Stimulated activated memory B cell treated with anti-CD40 and anti-IgM and Interleukin-4, amounts not matched to agents 10 μg/mL and 1 μg/mL and 100 μg/mL, for 72 hours (primary cell): ENCODE measurements at regions not wholly inside any gene's neighbourhood (a gene's known extent, or its start where the extent isn't known, plus 50 kb on each side); places are given as distances from the start of the nearest gene placed in this dataset.
"Not testable (repeated sequence)": the region's sequence is repeated elsewhere in the genome, so short reads cannot be mapped to it uniquely, and the experiment has no call there.

Source experiments
- ATAC-seq: fragments of 150-1000 bp; cut with Tn5 transposase; 2 replicates; pipeline ENCODE4 v1.10.0; 2021
- H3K27ac Mint-ChIP-seq: one replicate; pipeline ENCODE4 v1.8.0; 2022; ENCODE audit warnings: mild to moderate bottlenecking, mixed read lengths
- H3K27me3 Mint-ChIP-seq: one replicate; pipeline ENCODE4 v1.8.0; 2022; ENCODE audit warnings: mixed read lengths
- H3K36me3 Mint-ChIP-seq: one replicate; pipeline ENCODE4 v1.8.0; 2022; ENCODE audit warnings: mixed read lengths
- H3K4me1 Mint-ChIP-seq: one replicate; pipeline ENCODE4 v1.8.0; 2022; ENCODE audit warnings: mixed read lengths
- H3K4me3 Mint-ChIP-seq: one replicate; pipeline ENCODE4 v1.8.0; 2022; ENCODE audit warnings: mild to moderate bottlenecking, moderate library complexity, mixed read lengths
- H3K9me3 Mint-ChIP-seq: one replicate; pipeline ENCODE4 v1.8.0; 2022; ENCODE audit warnings: mixed read lengths

DNA sequence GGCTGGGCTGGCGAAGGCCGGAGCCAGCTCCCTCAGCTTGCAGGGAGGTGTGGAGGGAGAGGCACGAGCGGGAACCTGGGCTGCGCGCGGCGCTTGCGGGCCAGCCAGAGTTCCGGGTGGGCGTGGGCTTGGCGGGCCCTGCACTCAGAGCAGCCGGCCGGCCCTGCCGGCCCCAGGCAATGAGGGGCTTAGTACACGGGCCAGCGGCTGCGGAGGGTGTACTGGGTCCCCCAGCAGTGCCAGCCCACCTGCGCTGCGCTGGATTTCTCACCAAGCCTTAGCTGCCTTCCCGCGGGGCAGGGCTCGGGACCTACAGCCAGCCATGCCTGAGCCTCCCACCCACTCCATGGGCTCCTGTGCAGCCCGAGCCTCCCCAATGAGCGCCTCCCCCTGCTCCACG, 1021.4 kb downstream of the PLA2G4A start:
- not testable (repeated sequence) for H3K4me1 Mint-ChIP-seq, H3K36me3 Mint-ChIP-seq, H3K27ac Mint-ChIP-seq, H3K27me3 Mint-ChIP-seq, ATAC-seq, H3K4me3 Mint-ChIP-seq
- peaks cover 17% of the 10 kb centered on the region for H3K9me3 Mint-ChIP-seq

- no peak for ATAC-seq
- H3K9me3 Mint-ChIP-seq: peaks cover 14% of the 10 kb centered on the region
- H3K27me3 Mint-ChIP-seq: no peaks in the 10 kb centered on the region
Measured at GRCh38 chr1:187853505-187853904, 1024.8 kb downstream of the PLA2G4A start.

GRCh38 chr1:187854457-187854856, 1025.7 kb downstream of the PLA2G4A start:
- Mint-ChIP-seq H3K36me3 (no peaks in the 10 kb centered on the region), H3K4me1 (no peaks in the 10 kb centered on the region)
- ATAC-seq: no peak

More at GRCh38 chr1:187853505-187853904, 1024.8 kb downstream of the PLA2G4A start:
- H3K27ac Mint-ChIP-seq: no peak overlapping the region
- H3K4me1 Mint-ChIP-seq: no peaks in the 10 kb centered on the region
- H3K4me3 Mint-ChIP-seq: no peak overlapping the region
- no peaks in the 10 kb centered on the region for H3K36me3 Mint-ChIP-seq

DNA sequence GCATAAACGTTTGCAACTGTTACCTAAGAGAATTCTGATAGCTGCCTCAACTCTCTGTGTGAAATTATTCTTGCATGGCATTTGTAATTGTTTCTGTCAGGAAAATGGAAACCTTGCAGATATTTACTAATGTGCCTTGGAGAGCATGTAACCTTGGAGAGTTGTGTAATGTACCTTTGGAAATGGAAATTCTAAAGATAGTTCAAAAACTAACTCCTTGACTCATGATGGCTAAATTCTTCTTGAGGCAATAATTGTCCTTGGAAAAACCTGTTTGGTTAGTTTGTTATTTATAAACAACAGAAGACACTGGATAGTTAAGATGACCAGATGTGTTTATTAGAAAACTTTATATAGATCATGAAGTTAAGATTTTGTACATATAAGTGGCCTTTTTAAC, 1033.8 kb downstream of the PLA2G4A start:
- H3K27me3 Mint-ChIP-seq: no peaks in the 10 kb centered on the region
- peaks cover 4% of the 10 kb centered on the region for H3K9me3 Mint-ChIP-seq
- no peak for ATAC-seq
- H3K27ac Mint-ChIP-seq: no peak overlapping the region
- H3K36me3 Mint-ChIP-seq: no peaks in the 10 kb centered on the region
- no peaks in the 10 kb centered on the region for H3K4me1 Mint-ChIP-seq
- no peak overlapping the region for H3K4me3 Mint-ChIP-seq

More at GRCh38 chr1:187854457-187854856, 1025.7 kb downstream of the PLA2G4A start:
- H3K4me3 Mint-ChIP-seq: no peak overlapping the region
- no peaks in the 10 kb centered on the region for H3K27me3 Mint-ChIP-seq
- peaks cover 14% of the 10 kb centered on the region for H3K9me3 Mint-ChIP-seq
- no peak overlapping the region for H3K27ac Mint-ChIP-seq

DNA sequence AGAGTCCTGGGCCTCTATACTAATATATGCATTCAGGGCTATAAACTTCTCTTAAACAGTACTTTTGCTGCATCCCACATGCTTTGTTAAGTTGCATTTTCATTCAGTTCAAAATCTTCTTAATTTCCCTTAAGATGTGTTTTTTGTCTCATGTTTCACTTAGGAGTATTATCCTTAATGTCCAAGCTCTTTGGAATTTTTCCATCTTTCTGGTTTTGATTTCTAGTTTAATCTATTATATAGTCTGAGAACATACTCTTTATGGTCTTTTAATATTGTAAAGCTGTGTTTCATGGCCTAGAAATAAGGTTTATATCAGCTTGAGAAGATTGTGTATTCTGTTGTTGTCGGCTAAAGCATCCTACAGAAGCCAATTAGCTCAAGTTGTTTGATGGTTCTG, 1041.8 kb downstream of the PLA2G4A start:
- ATAC-seq: no peak
- no peak overlapping the region for H3K4me3 Mint-ChIP-seq
- H3K36me3 Mint-ChIP-seq: no peaks in the 10 kb centered on the region
- no peak overlapping the region for H3K27ac Mint-ChIP-seq
- H3K27me3 Mint-ChIP-seq: no peaks in the 10 kb centered on the region
- no peaks in the 10 kb centered on the region for H3K4me1 Mint-ChIP-seq
- H3K9me3 Mint-ChIP-seq: peaks cover 5% of the 10 kb centered on the region

GRCh38 chr1:187871177-187871845, 1042.6 kb downstream of the PLA2G4A start:
- ATAC-seq: no peak
- Mint-ChIP-seq H3K27me3 (no peaks in the 10 kb centered on the region), H3K4me1 (no peaks in the 10 kb centered on the region), H3K9me3 (peaks cover 5% of the 10 kb centered on the region), H3K4me3 (no peak overlapping the region), H3K27ac (no peak overlapping the region), H3K36me3 (no peaks in the 10 kb centered on the region)

GRCh38 chr1:187872550-187872949, 1043.8 kb downstream of the PLA2G4A start:
- ATAC-seq: no peak
- Mint-ChIP-seq H3K4me1 (no peaks in the 10 kb centered on the region), H3K36me3 (no peaks in the 10 kb centered on the region), H3K4me3 (no peak overlapping the region), H3K27ac (no peak overlapping the region), H3K27me3 (no peaks in the 10 kb centered on the region), H3K9me3 (peaks cover 11% of the 10 kb centered on the region)

GRCh38 chr1:187873126-187873525, 1044.4 kb downstream of the PLA2G4A start:
- Mint-ChIP-seq H3K4me1 (no peaks in the 10 kb centered on the region), H3K36me3 (no peaks in the 10 kb centered on the region), H3K27me3 (no peaks in the 10 kb centered on the region), H3K9me3 (peaks cover 11% of the 10 kb centered on the region), H3K27ac (no peak overlapping the region), H3K4me3 (no peak overlapping the region)
- ATAC-seq: no peak

- Mint-ChIP-seq H3K9me3 (peaks cover 9% of the 10 kb centered on the region), H3K4me1 (no peaks in the 10 kb centered on the region), H3K27me3 (no peaks in the 10 kb centered on the region), H3K36me3 (no peaks in the 10 kb centered on the region), H3K27ac (no peak overlapping the region), H3K4me3 (no peak overlapping the region)
- no peak for ATAC-seq
Measured at GRCh38 chr1:187876775-187877174, 1048.0 kb downstream of the PLA2G4A start.

GRCh38 chr1:187877220-187877619, 1048.5 kb downstream of the PLA2G4A start:
- Mint-ChIP-seq H3K36me3 (no peaks in the 10 kb centered on the region), H3K27ac (no peak overlapping the region), H3K27me3 (no peaks in the 10 kb centered on the region), H3K4me3 (no peak overlapping the region), H3K9me3 (peaks cover 9% of the 10 kb centered on the region), H3K4me1 (no peaks in the 10 kb centered on the region)
- ATAC-seq: no peak

- Mint-ChIP-seq H3K4me3 (no peak overlapping the region), H3K4me1 (no peaks in the 10 kb centered on the region), H3K27me3 (no peaks in the 10 kb centered on the region)
Measured at GRCh38 chr1:187878883-187879282, 1050.1 kb downstream of the PLA2G4A start.

GRCh38 chr1:187883356-187883755, 1054.6 kb downstream of the PLA2G4A start:
- Mint-ChIP-seq H3K27me3 (no peaks in the 10 kb centered on the region), H3K9me3 (no peaks in the 10 kb centered on the region), H3K36me3 (no peaks in the 10 kb centered on the region), H3K4me3 (no peak overlapping the region), H3K27ac (no peak overlapping the region), H3K4me1 (no peaks in the 10 kb centered on the region)
- ATAC-seq: no peak

More at GRCh38 chr1:187878883-187879282, 1050.1 kb downstream of the PLA2G4A start:
- H3K27ac Mint-ChIP-seq: no peak overlapping the region
- no peaks in the 10 kb centered on the region for H3K36me3 Mint-ChIP-seq
- ATAC-seq: no peak
- peaks cover 6% of the 10 kb centered on the region for H3K9me3 Mint-ChIP-seq

DNA sequence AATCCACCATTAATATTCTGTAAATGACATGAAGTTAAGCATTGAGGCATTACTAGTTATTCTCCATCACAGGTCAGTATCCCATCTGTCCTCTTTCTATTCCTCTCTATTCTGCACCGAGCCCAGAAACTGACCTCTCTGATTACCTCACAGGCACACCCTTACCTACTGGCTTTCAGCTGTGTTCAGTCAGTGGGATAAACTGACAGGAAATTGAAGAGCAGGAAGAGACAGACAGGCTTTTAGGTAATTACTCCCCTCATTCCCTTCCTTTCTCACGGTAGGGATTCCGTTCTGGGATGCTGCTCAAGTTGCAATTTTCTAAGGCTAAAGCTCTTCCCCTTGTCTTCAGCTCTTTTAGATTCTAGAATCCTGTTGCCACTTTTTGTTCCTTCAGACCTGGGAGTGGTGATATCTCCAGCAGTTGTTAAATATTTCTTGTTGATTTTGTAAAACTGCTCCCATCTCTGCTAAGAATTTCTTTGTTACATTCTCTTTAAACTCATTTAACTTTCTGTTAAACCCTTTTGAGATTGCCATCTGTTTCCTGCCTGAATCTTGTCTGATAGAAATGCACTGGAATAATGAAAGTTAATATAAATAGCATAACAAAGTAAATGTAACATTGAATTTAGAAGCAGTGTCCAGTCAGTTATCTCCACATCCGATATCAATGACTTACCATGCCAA, 1063.4 kb downstream of the PLA2G4A start:
- Mint-ChIP-seq H3K4me1 (no peaks in the 10 kb centered on the region), H3K27me3 (no peaks in the 10 kb centered on the region), H3K36me3 (no peaks in the 10 kb centered on the region), H3K4me3 (no peak overlapping the region), H3K9me3 (peaks cover 10% of the 10 kb centered on the region), H3K27ac (no peak overlapping the region)
- ATAC-seq: no peak

DNA sequence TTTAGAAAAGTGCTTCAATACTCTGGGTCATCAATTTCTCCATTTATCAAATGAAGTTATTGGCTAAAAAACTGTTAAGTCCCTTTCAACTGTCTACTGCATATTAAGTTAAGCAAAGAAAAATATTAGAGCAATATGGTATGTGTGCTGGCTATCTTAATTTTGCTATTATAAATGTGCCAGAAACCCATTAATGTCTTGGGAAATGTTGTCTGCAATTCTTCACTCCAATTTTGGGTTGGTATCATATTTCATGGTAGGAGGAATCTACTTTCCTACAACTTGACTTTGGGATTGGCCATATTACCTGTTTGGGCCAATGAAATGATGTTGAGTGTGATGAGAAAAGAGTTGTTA, 1063.9 kb downstream of the PLA2G4A start:
- Mint-ChIP-seq H3K36me3 (no peaks in the 10 kb centered on the region), H3K27me3 (no peaks in the 10 kb centered on the region), H3K4me3 (no peak overlapping the region), H3K9me3 (peaks cover 10% of the 10 kb centered on the region), H3K27ac (no peak overlapping the region), H3K4me1 (no peaks in the 10 kb centered on the region)
- ATAC-seq: no peak

GRCh38 chr1:187893471-187893870, 1064.7 kb downstream of the PLA2G4A start:
- Mint-ChIP-seq H3K9me3 (peaks cover 10% of the 10 kb centered on the region), H3K36me3 (no peaks in the 10 kb centered on the region), H3K27me3 (no peaks in the 10 kb centered on the region), H3K4me1 (no peaks in the 10 kb centered on the region), H3K27ac (no peak overlapping the region), H3K4me3 (no peak overlapping the region)
- no peak for ATAC-seq

GRCh38 chr1:187894349-187894748, 1065.6 kb downstream of the PLA2G4A start:
- no peaks in the 10 kb centered on the region for H3K27me3 Mint-ChIP-seq
- no peaks in the 10 kb centered on the region for H3K36me3 Mint-ChIP-seq
- H3K4me1 Mint-ChIP-seq: no peaks in the 10 kb centered on the region
- no peak overlapping the region for H3K4me3 Mint-ChIP-seq
- peaks cover 10% of the 10 kb centered on the region for H3K9me3 Mint-ChIP-seq
- H3K27ac Mint-ChIP-seq: no peak overlapping the region
- ATAC-seq: no peak
